ENCODE measurements at regions not wholly inside any gene's neighbourhood (a gene's known extent, or its start where the extent isn't known, plus 50 kb on each side); places are given as distances from the start of the nearest gene placed in this dataset.

DNA sequence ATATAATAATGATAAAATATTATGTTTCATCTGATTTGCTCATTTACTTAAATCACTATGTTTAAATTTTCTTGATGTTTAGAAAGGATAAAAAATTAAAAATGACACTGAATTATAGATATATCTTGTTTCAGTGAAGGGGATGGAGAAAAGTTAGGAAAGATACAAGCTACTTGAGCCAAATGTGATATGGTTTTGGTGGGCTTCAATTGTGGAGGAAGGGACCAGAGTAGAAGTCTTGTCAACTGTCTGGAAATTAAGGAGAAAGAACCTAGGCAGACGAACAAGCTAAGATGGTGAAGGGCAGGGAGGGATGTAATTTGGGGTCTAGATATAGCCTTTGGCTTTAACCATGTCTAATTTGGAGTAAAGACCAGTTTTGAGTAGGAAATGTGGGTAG is 186.4 kb upstream of the MMS22L start:
- no peak for TF ChIP-seq TEAD4 (IDR thresholded peaks at IDR 0.05; ENCODE audit: borderline replicate concordance, insufficient read depth)
- TF ChIP-seq, protein P1, sequence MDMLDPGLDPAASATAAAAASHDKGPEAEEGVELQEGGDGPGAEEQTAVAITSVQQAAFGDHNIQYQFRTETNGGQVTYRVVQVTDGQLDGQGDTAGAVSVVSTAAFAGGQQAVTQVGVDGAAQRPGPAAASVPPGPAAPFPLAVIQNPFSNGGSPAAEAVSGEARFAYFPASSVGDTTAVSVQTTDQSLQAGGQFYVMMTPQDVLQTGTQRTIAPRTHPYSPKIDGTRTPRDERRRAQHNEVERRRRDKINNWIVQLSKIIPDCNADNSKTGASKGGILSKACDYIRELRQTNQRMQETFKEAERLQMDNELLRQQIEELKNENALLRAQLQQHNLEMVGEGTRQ (IDR thresholded peaks at IDR 0.05; ENCODE audit: borderline replicate concordance, low read depth, low read length): no peak
- TF ChIP-seq CTCF (IDR thresholded peaks at IDR 0.05): no peak
- TF ChIP-seq POLR2AphosphoS5 (IDR thresholded peaks at IDR 0.05; ENCODE audit: low read depth, low read length): no peak
- no peak for TF ChIP-seq TAF1 (IDR thresholded peaks at IDR 0.05; ENCODE audit: borderline replicate concordance, low read depth, low read length)
